ENCODE measurements at regions not wholly inside any gene's neighbourhood (a gene's known extent, or its start where the extent isn't known, plus 50 kb on each side); places are given as distances from the start of the nearest gene placed in this dataset.

- no peak for DNase-seq (ENCODE audit: low read depth in 3 of 3)
These were observed 306.2 kb downstream of the PTPRU start for GRCh38 chr1:29542548-29542947.

- DNase-seq (ENCODE audit: low read depth in 3 of 3): no peak
These were observed 305.3 kb downstream of the PTPRU start for GRCh38 chr1:29541631-29542030.

GRCh38 chr1:29540801-29541357, 304.6 kb downstream of the PTPRU start:
- DNase-seq (ENCODE audit: low read depth in 3 of 3): no peak

GRCh38 chr1:29539971-29540370, 303.6 kb downstream of the PTPRU start:
- DNase-seq (ENCODE audit: low read depth in 3 of 3): no peak

- DNase-seq (ENCODE audit: low read depth in 3 of 3): no peak
These were observed 302.3 kb downstream of the PTPRU start for GRCh38 chr1:29538586-29538985.

- no peak for DNase-seq (ENCODE audit: low read depth in 3 of 3)
These were observed 296.4 kb downstream of the PTPRU start for GRCh38 chr1:29532751-29533150.

- DNase-seq (ENCODE audit: low read depth in 3 of 3): no peak
These were observed 296.0 kb downstream of the PTPRU start for GRCh38 chr1:29532285-29532684.

GRCh38 chr1:29531596-29531995, 295.3 kb downstream of the PTPRU start:
- DNase-seq (ENCODE audit: low read depth in 3 of 3): no peak

GRCh38 chr1:29529677-29530278, 293.5 kb downstream of the PTPRU start:
- no peak for DNase-seq (ENCODE audit: low read depth in 3 of 3)

GRCh38 chr1:29527314-29528004, 291.1 kb downstream of the PTPRU start:
- DNase-seq (ENCODE audit: low read depth in 3 of 3): no peak

- no peak for DNase-seq (ENCODE audit: low read depth in 3 of 3)
These were observed 289.6 kb downstream of the PTPRU start for GRCh38 chr1:29525941-29526340.

GRCh38 chr1:29524285-29525065, 288.2 kb downstream of the PTPRU start:
- no peak for DNase-seq (ENCODE audit: low read depth in 3 of 3)

- DNase-seq (ENCODE audit: low read depth in 3 of 3): no peak
These were observed 287.3 kb downstream of the PTPRU start for GRCh38 chr1:29523576-29523975.

GRCh38 chr1:29523136-29523535, 286.8 kb downstream of the PTPRU start:
- DNase-seq (ENCODE audit: low read depth in 3 of 3): no peak

GRCh38 chr1:29521811-29522580, 285.7 kb downstream of the PTPRU start:
- no peak for DNase-seq (ENCODE audit: low read depth in 3 of 3)

- DNase-seq (ENCODE audit: low read depth in 3 of 3): no peak
These were observed 285.1 kb downstream of the PTPRU start for GRCh38 chr1:29521438-29521715.

GRCh38 chr1:29520571-29521437, 284.5 kb downstream of the PTPRU start:
- no peak for DNase-seq (ENCODE audit: low read depth in 3 of 3)

GRCh38 chr1:29519788-29520110, 283.4 kb downstream of the PTPRU start:
- DNase-seq (ENCODE audit: low read depth in 3 of 3): no peak

GRCh38 chr1:29519108-29519787, 282.9 kb downstream of the PTPRU start:
- DNase-seq (ENCODE audit: low read depth in 3 of 3): no peak

- DNase-seq (ENCODE audit: low read depth in 3 of 3): no peak
These were observed 282.0 kb downstream of the PTPRU start for GRCh38 chr1:29518183-29518835.

All from stimulated activated CD4-positive, alpha-beta T cell treated with anti-CD3 and anti-CD28 coated beads, TNF-alpha, amount 100 ng/mL, for 48 hours (primary cell).